PC-3 (cell line): ENCODE measurements at regions not wholly inside any gene's neighbourhood (a gene's known extent, or its start where the extent isn't known, plus 50 kb on each side); places are given as distances from the start of the nearest gene placed in this dataset.

Experiments
- ATAC-seq: fragments of 200-7000 bp; cut with Tn5 transposase; 2 replicates; pipeline ENCODE4 v1.9.1; 2020; ENCODE audit warnings: mild to moderate bottlenecking, moderate library complexity
- BruUV-seq: library from RNA; stranded (reverse); fragments of 400-500 nt; replicated peaks from 2 replicates; lab custom pipeline; 2021; lab: Mats Ljungman, UMichigan
- CTCF ChIA-PET: fragments of 300-600 bp; sonication (Branson Sonifier 250); formaldehyde crosslinking; loops from one replicate; lab custom pipeline; 2022; ENCODE audit warnings: antibody characterized with exemption; lab: Charles Lee
- POLR2A ChIA-PET: fragments of 300-600 bp; sonication (Branson Sonifier 250); formaldehyde crosslinking; loops from one replicate; lab custom pipeline; 2022; ENCODE audit warnings: antibody characterized with exemption; ENCODE audit not compliant: unreplicated experiment; lab: Charles Lee
- DNase-seq: peaks from one replicate; pipeline ENCODE4 v3.0.0-alpha.2; 2015
- H2AFZ ChIP-seq: fragments of 300-600 bp; sonication (generic); 2 replicates; pipeline ENCODE4 v1.6.0; 2016; ENCODE audit warnings: antibody characterized with exemption, low read length
- H3F3A ChIP-seq: fragments of 300-600 bp; sonication (generic); one replicate; pipeline ENCODE4 v1.6.0; 2017; ENCODE audit warnings: antibody characterized with exemption, low read length, control low read depth, mild to moderate bottlenecking; ENCODE audit not compliant: unreplicated experiment
- H3K27ac ChIP-seq: fragments of 300-600 bp; sonication (generic); 2 replicates; pipeline ENCODE4 v1.5.1; 2016; ENCODE audit warnings: mild to moderate bottlenecking, low read length
- H3K27me3 ChIP-seq: fragments of 300-600 bp; sonication (generic); 2 replicates; pipeline ENCODE4 v1.6.1; 2016; ENCODE audit warnings: low read length, mixed read lengths
- H3K36me3 ChIP-seq: fragments of 300-600 bp; sonication (generic); 2 replicates; pipeline ENCODE4 v1.6.1; 2016; ENCODE audit warnings: low read depth, mixed run types, low read length, mixed read lengths
- H3K4me1 ChIP-seq: fragments of 300-600 bp; sonication (generic); 2 replicates; pipeline ENCODE4 v1.5.1; 2016; ENCODE audit warnings: low read length; ENCODE audit not compliant: insufficient read depth
- H3K4me2 ChIP-seq: fragments of 300-600 bp; sonication (generic); 2 replicates; pipeline ENCODE4 v1.6.0; 2016; ENCODE audit warnings: low read length
- H3K4me3 ChIP-seq: fragments of 300-600 bp; sonication (generic); 2 replicates; pipeline ENCODE4 v1.5.1; 2016; ENCODE audit warnings: mild to moderate bottlenecking, low read length, mixed read lengths
- H3K79me2 ChIP-seq: fragments of 300-600 bp; sonication (generic); 2 replicates; pipeline ENCODE4 v1.6.1; 2017; ENCODE audit warnings: low read length, mixed read lengths
- H3K9ac ChIP-seq: fragments of 300-600 bp; sonication (generic); 2 replicates; pipeline ENCODE4 v1.6.0; 2016; ENCODE audit warnings: mild to moderate bottlenecking, low read length
- H3K9me2 ChIP-seq: fragments of 300-600 bp; sonication (generic); replicated peaks from 2 replicates; pipeline ENCODE4 v1.6.1; 2016; ENCODE audit warnings: mixed run types, low read length, mixed read lengths
- H3K9me3 ChIP-seq: fragments of 300-600 bp; sonication (generic); 2 replicates; pipeline ENCODE4 v1.6.1; 2016; ENCODE audit warnings: low read length, mixed read lengths
- H4K20me1 ChIP-seq: fragments of 300-600 bp; sonication (generic); 2 replicates; pipeline ENCODE4 v1.6.1; 2016; ENCODE audit warnings: low read length, mixed read lengths
- EZH2 ChIP-seq: fragments of 300-600 bp; sonication (generic); IDR thresholded peaks from one replicate; pipeline ENCODE4 v1.6.1; 2017; ENCODE audit warnings: antibody characterized with exemption, mild to moderate bottlenecking, low read length; ENCODE audit not compliant: unreplicated experiment
- EZH2phosphoT487 ChIP-seq: fragments of 300-600 bp; sonication (generic); IDR thresholded peaks from 2 replicates; pipeline ENCODE4 v1.6.1; 2018; ENCODE audit warnings: mild to moderate bottlenecking, antibody characterized with exemption, low read length, borderline replicate concordance
- intact Hi-C: fragments of 100-400 bp; cut with micrococcal nuclease; formaldehyde crosslinking; loops from 2 replicates; pipeline ENCODE4 v1.9.0; 2023
- TF ChIP-seq, protein P1 (sequence below): fragments of 300-600 bp; sonication (generic); conservative IDR thresholded peaks from 2 replicates; pipeline ENCODE4 v1.5.1; 2017; ENCODE audit warnings: antibody characterized with exemption, low read depth, mild to moderate bottlenecking, low read length

DNA sequence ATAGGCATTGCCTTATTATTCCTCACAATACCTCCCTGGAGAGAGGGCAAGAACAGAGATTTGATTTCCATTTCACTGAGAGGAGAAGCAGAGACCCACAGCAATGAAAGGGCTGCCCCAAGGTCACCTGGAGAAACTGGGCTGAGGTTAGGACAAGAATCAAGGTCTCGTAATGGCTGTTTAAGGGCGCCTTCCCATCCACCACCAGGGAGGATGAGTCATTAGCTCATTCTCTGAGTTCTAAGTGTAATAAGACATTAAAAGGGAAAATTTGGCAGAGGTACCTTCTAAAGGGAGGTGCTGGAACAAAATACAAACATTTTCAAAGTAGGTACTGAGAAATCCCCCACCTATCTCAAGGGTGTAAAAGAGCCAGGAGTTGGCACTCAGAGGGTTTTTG, 52.6 kb upstream of the TCERG1 start:
- Histone ChIP-seq H2AFZ (no peak overlapping the region), H3K9me3 (no peaks in the 10 kb centered on the region), H3K9ac (no peak overlapping the region), H3K4me1 (no peaks in the 10 kb centered on the region), H3K9me2 (no peaks in the 10 kb centered on the region), H3F3A (no peaks in the 10 kb centered on the region), H3K4me3 (no peak overlapping the region), H4K20me1 (no peaks in the 10 kb centered on the region), H3K27me3 (peaks cover 86% of the 10 kb centered on the region), H3K27ac (no peak overlapping the region), H3K36me3 (no peaks in the 10 kb centered on the region), H3K4me2 (no peak overlapping the region), H3K79me2 (no peaks in the 10 kb centered on the region)
- DNase-seq (no peak), ATAC-seq (no peak)
- ChIA-PET POLR2A (no interaction called here), CTCF (no interaction called here)
- no TSS peak for BruUV-seq
- no peak for TF ChIP-seq EZH2
- no peak for TF ChIP-seq EZH2phosphoT487
- TF ChIP-seq, protein P1, sequence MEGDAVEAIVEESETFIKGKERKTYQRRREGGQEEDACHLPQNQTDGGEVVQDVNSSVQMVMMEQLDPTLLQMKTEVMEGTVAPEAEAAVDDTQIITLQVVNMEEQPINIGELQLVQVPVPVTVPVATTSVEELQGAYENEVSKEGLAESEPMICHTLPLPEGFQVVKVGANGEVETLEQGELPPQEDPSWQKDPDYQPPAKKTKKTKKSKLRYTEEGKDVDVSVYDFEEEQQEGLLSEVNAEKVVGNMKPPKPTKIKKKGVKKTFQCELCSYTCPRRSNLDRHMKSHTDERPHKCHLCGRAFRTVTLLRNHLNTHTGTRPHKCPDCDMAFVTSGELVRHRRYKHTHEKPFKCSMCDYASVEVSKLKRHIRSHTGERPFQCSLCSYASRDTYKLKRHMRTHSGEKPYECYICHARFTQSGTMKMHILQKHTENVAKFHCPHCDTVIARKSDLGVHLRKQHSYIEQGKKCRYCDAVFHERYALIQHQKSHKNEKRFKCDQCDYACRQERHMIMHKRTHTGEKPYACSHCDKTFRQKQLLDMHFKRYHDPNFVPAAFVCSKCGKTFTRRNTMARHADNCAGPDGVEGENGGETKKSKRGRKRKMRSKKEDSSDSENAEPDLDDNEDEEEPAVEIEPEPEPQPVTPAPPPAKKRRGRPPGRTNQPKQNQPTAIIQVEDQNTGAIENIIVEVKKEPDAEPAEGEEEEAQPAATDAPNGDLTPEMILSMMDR = no peak
- intact Hi-C loops = no loop called here

DNA sequence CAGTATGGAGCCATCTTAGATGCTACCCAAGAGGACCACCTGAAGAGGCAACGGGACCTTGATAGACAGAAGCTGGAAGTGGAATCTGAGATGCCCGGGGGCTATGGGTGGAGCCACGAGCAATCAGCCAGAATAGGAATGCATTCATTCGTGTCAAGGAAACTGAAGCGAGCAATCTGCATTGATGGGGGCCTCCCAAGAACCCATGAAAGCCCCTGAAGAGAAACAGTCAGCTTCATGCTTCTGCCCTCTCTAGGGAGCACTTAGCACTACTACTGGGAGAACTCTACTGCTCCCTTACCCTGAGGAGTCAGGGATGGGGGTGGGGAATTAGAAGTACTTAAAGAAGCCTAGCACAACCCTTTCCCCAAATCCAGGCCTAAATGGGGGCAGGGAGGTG, 51.9 kb upstream of the TCERG1 start:
- H4K20me1 ChIP-seq = no peaks in the 10 kb centered on the region
- no peaks in the 10 kb centered on the region for H3K9me2 ChIP-seq
- no peak for DNase-seq
- BruUV-seq = no TSS peak
- H3K4me1 ChIP-seq = no peaks in the 10 kb centered on the region
- no peak for ATAC-seq
- no peak overlapping the region for H3K9ac ChIP-seq
- ChIA-PET CTCF (no interaction called here), POLR2A (no interaction called here)
- TF ChIP-seq, protein P1 = no peak
- no peak for TF ChIP-seq EZH2
- TF ChIP-seq EZH2phosphoT487 = no peak
- H3K27ac ChIP-seq = no peak overlapping the region
- intact Hi-C loops = no loop called here
- H3K9me3 ChIP-seq = no peaks in the 10 kb centered on the region
- H3K27me3 ChIP-seq = peaks cover 86% of the 10 kb centered on the region
- H3K4me3 ChIP-seq = no peak overlapping the region
- H3K36me3 ChIP-seq = no peaks in the 10 kb centered on the region
- no peaks in the 10 kb centered on the region for H3F3A ChIP-seq
- H3K79me2 ChIP-seq = no peaks in the 10 kb centered on the region
- H3K4me2 ChIP-seq = no peak overlapping the region
- no peak overlapping the region for H2AFZ ChIP-seq
